HCT116 (cell line): ENCODE measurements at regions not wholly inside any gene's neighbourhood (a gene's known extent, or its start where the extent isn't known, plus 50 kb on each side); places are given as distances from the start of the nearest gene placed in this dataset.

Experiments
- ATAC-seq: fragments of 200-7000 bp; cut with Tn5 transposase; 2 replicates; pipeline ENCODE4 v1.9.1; 2020; ENCODE audit warnings: mild to moderate bottlenecking, moderate library complexity
- BruUV-seq: library from RNA; stranded (reverse); fragments of 400-500 nt; replicated peaks from 2 replicates; lab custom pipeline; 2021; lab: Mats Ljungman, UMichigan
- CTCF ChIA-PET: fragments of 300-600 bp; sonication (Branson Sonifier 250); formaldehyde crosslinking; loops from one replicate; lab custom pipeline; 2021; ENCODE audit warnings: antibody characterized with exemption; lab: Charles Lee
- POLR2A ChIA-PET: fragments of 300-600, 350-600 bp; sonication (Branson Sonifier 250); formaldehyde crosslinking; loops from one replicate; lab custom pipeline; 2021; ENCODE audit warnings: antibody characterized with exemption; lab: Charles Lee
- RAD21 ChIA-PET, 2 experiments: fragments of 300-600 bp; sonication (Branson Sonifier 250); formaldehyde crosslinking; loops; one replicate each; lab custom pipeline; 2023; ENCODE audit warnings: low total read pairs in 2 of 2; ENCODE audit not compliant: uncharacterized antibody in 2 of 2, unreplicated experiment in 2 of 2, low non-redundant PET in 1 of 2; lab: Charles Lee
- DNase-seq: peaks from one replicate; pipeline ENCODE4 v3.0.0-alpha.2; 2010; ENCODE audit warnings: low read depth, low spot score
- H2AFZ ChIP-seq: fragments of 200-600 bp; shearing (Covaris generic), sonication (generic); 2 replicates; pipeline ENCODE4 v1.6.1; 2017; ENCODE audit warnings: low read depth, mixed run types, mixed read lengths, antibody characterized with exemption, low read length; ENCODE audit not compliant: poor library complexity, severe bottlenecking
- H3K27ac ChIP-seq: 2 replicates; pipeline ENCODE4 v1.5.1; 2012; ENCODE audit warnings: low read depth, low read length
- H3K27me3 ChIP-seq: fragments of 200-600 bp; sonication (generic); 2 replicates; pipeline ENCODE4 v1.6.1; 2016; ENCODE audit warnings: mixed run types, low read length, mixed read lengths; ENCODE audit not compliant: insufficient read depth
- H3K36me3 ChIP-seq, 2 experiments: fragments of 200-500 bp in 1 of 2; fragments of 200-600 bp in 1 of 2; sonication (Bioruptor generic) in 1 of 2; sonication (generic) in 1 of 2; 2 replicates each; pipeline versions ENCODE4 v1.5.1 to v1.6.1; 2014 to 2016; ENCODE audit warnings: low read length in 2 of 2, inconsistent platforms in 1 of 2, mixed read lengths in 1 of 2, mixed run types in 1 of 2; ENCODE audit not compliant: insufficient read depth in 2 of 2, control insufficient read depth in 1 of 2
- H3K4me1 ChIP-seq, 2 experiments: fragments of 200-600 bp in 1 of 2; sonication (generic) in 1 of 2; 2 replicates each; pipeline versions ENCODE4 v1.5.1 to v1.6.1; 2012 to 2017; ENCODE audit warnings: low read length in 2 of 2, inconsistent platforms in 1 of 2, mild to moderate bottlenecking in 1 of 2, mixed read lengths in 1 of 2, mixed run types in 1 of 2, moderate library complexity in 1 of 2; ENCODE audit not compliant: insufficient read depth in 2 of 2, control insufficient read depth in 1 of 2
- H3K4me2 ChIP-seq: fragments of 200-600 bp; sonication (generic); 2 replicates; pipeline ENCODE4 v1.6.1; 2017; ENCODE audit warnings: mixed run types, low read length, mixed read lengths
- H3K4me3 ChIP-seq, 2 experiments: fragments of 200-600 bp in 1 of 2; sonication (generic) in 1 of 2; replicated peaks in 1 of 2; 2 replicates each; pipeline ENCODE4 v1.5.1; 2011 to 2016; ENCODE audit warnings: low read length in 2 of 2, control low read depth in 1 of 2, low read depth in 1 of 2, mild to moderate bottlenecking in 1 of 2, mixed read lengths in 1 of 2, mixed run types in 1 of 2
- H3K79me2 ChIP-seq: fragments of 200-600 bp; sonication (generic); 2 replicates; pipeline ENCODE4 v1.6.1; 2017; ENCODE audit warnings: mild to moderate bottlenecking, mixed run types, low read length, moderate library complexity, mixed read lengths; ENCODE audit not compliant: insufficient read depth
- H3K9ac ChIP-seq: fragments of 200-600 bp; sonication (generic); 2 replicates; pipeline ENCODE4 v1.6.1; 2016; ENCODE audit warnings: low read length, mixed read lengths
- H3K9me2 ChIP-seq: fragments of 200-600 bp; sonication (generic), shearing (Covaris generic); 2 replicates; pipeline ENCODE4 v1.6.1; 2017; ENCODE audit warnings: mixed run types, mild to moderate bottlenecking, moderate library complexity; ENCODE audit not compliant: insufficient read depth
- H3K9me3 ChIP-seq, 2 experiments: fragments of 200-500 bp in 1 of 2; fragments of 200-600 bp in 1 of 2; sonication (Bioruptor generic) in 1 of 2; sonication (generic) in 1 of 2; 2 replicates each; pipeline ENCODE4 v1.6.1; 2014 to 2017; ENCODE audit warnings: low read length in 2 of 2, mixed read lengths in 2 of 2, inconsistent platforms in 1 of 2, low read depth in 1 of 2, mild to moderate bottlenecking in 1 of 2, mixed run types in 1 of 2, moderate library complexity in 1 of 2; ENCODE audit not compliant: control insufficient read depth in 1 of 2, insufficient read depth in 1 of 2
- H4K20me1 ChIP-seq: fragments of 200-600 bp; sonication (generic), shearing (Covaris generic); 2 replicates; pipeline ENCODE4 v1.6.1; 2017; ENCODE audit warnings: mixed run types, mild to moderate bottlenecking, moderate library complexity; ENCODE audit not compliant: insufficient read depth
- CBX3 ChIP-seq: IDR thresholded peaks from 2 replicates; pipeline ENCODE4 v1.6.1; 2012; ENCODE audit warnings: low read depth
- CEBPB ChIP-seq: IDR thresholded peaks from 2 replicates; pipeline ENCODE4 v1.6.1; 2012; ENCODE audit warnings: low read depth
- EZH2phosphoT487 ChIP-seq: fragments of 200-600 bp; IDR thresholded peaks from 2 replicates; pipeline ENCODE4 v1.6.1; 2018; ENCODE audit warnings: antibody characterized with exemption, borderline replicate concordance
- JUND ChIP-seq: IDR thresholded peaks from 2 replicates; pipeline ENCODE4 v1.6.1; 2012
- POLR2A ChIP-seq: IDR thresholded peaks from 2 replicates; pipeline ENCODE4 v1.7.0; 2011; ENCODE audit warnings: borderline replicate concordance; ENCODE audit not compliant: insufficient read depth, insufficient read length; ENCODE audit errors: extremely low read depth
- POLR2AphosphoS5 ChIP-seq: IDR thresholded peaks from 2 replicates; pipeline ENCODE4 v1.6.1; 2011; ENCODE audit warnings: mild to moderate bottlenecking, low read depth, low read length, moderate library complexity
- SRF ChIP-seq: IDR thresholded peaks from 2 replicates; pipeline ENCODE4 v1.6.1; 2012; ENCODE audit warnings: low read depth
- TCF7L2 ChIP-seq: IDR thresholded peaks from 2 replicates; pipeline ENCODE4 v1.7.0; 2011; ENCODE audit warnings: borderline replicate concordance, inconsistent platforms; ENCODE audit not compliant: insufficient read depth, insufficient read length; ENCODE audit errors: extremely low read depth
- YY1 ChIP-seq: IDR thresholded peaks from 2 replicates; pipeline ENCODE4 v1.6.1; 2011; ENCODE audit warnings: low read length, low read depth, moderate library complexity, mild to moderate bottlenecking; ENCODE audit not compliant: insufficient replicate concordance; ENCODE audit errors: extremely low read depth
- ZFX ChIP-seq: fragments of 450-650 bp; IDR thresholded peaks from 2 replicates; pipeline ENCODE4 v1.6.1; 2017
- ZNF274 ChIP-seq: fragments of 200-500 bp; sonication (Bioruptor generic); IDR thresholded peaks from 2 replicates; pipeline ENCODE4 v1.6.1; 2014; ENCODE audit warnings: mild to moderate bottlenecking, low read depth, low read length, inconsistent platforms
- intact Hi-C: fragments of 100-400 bp; cut with micrococcal nuclease; formaldehyde crosslinking; loops from 2 replicates; pipeline ENCODE4 v1.10.0; 2022
- TF ChIP-seq, protein P1 (sequence below): IDR thresholded peaks from 2 replicates; pipeline ENCODE4 v1.6.1; 2011; ENCODE audit warnings: mild to moderate bottlenecking, low read length, moderate library complexity; ENCODE audit not compliant: insufficient replicate concordance; ENCODE audit errors: extremely low read depth
- TF ChIP-seq, protein P2 (sequence below), 3 experiments: fragments of 200-600 bp in 1 of 3; sonication (generic) in 1 of 3; IDR thresholded peaks in 2 of 3; conservative IDR thresholded peaks in 1 of 3; 2 replicates each; pipeline ENCODE4 v1.5.1; 2012 to 2017; ENCODE audit warnings: low read depth in 2 of 3, low read length in 2 of 3, antibody characterized with exemption in 1 of 3, borderline replicate concordance in 1 of 3, control low read depth in 1 of 3, mild to moderate bottlenecking in 1 of 3, mixed read lengths in 1 of 3, mixed run types in 1 of 3, moderate library complexity in 1 of 3; ENCODE audit not compliant: insufficient read depth in 1 of 3

DNA sequence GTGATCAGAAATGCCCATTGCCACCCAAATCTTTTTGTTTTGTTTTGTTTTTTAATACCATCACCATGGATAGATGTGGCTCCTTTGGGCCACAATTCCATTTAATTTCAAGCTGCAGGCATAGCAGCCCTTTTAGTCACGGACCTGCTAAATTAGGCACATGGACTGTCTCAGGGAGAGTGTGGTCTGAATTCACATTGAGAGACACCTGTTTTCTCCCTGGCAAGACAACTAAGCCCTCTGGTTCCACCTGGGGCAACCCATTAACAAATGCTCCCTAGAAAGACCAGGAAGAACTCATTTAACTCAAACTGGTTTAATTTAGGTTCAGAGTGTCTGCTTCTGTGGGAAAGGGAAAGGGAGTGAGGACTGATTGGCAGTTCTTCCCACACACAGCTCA, 88.2 kb upstream of the ANKRD1 start:
- H3K27me3 ChIP-seq: no peaks in the 10 kb centered on the region
- H3K9me2 ChIP-seq: no peaks in the 10 kb centered on the region
- RAD21 ChIA-PET: no interaction called here
- ATAC-seq (no peak), DNase-seq (no peak)
- no peak overlapping the region for H3K9ac ChIP-seq
- no peaks in the 10 kb centered on the region for H3K9me3 ChIP-seq
- H3K79me2 ChIP-seq: no peaks in the 10 kb centered on the region
- H3K4me2 ChIP-seq: no peak overlapping the region
- TF ChIP-seq JUND (no peak), YY1 (no peak), CBX3 (no peak), TCF7L2 (no peak), SRF (no peak), ZNF274 (no peak), EZH2phosphoT487 (no peak), POLR2A (no peak)
- intact Hi-C loops: loop anchor here (10.0 kb wide), 1 partner anchor 906 kb away; no protein-coding TSS in a partner anchor
- H2AFZ ChIP-seq: no peak overlapping the region
- no peak overlapping the region for H3K4me3 ChIP-seq
- no peak overlapping the region for H3K27ac ChIP-seq
- CTCF ChIA-PET: interaction anchor here (0.9 to 1.1 kb wide), 2 partner anchors 82 to 287 kb away, joined by 3 to 4 read pairs; no protein-coding TSS in a partner anchor
- H3K36me3 ChIP-seq: no peaks in the 10 kb centered on the region
- POLR2A ChIA-PET: interaction anchor here (1.1 kb wide), 1 partner anchor 241 kb away, joined by 3 read pairs; no protein-coding TSS in a partner anchor
- H4K20me1 ChIP-seq: no peaks in the 10 kb centered on the region
- BruUV-seq: no TSS peak
- no peaks in the 10 kb centered on the region for H3K4me1 ChIP-seq

DNA sequence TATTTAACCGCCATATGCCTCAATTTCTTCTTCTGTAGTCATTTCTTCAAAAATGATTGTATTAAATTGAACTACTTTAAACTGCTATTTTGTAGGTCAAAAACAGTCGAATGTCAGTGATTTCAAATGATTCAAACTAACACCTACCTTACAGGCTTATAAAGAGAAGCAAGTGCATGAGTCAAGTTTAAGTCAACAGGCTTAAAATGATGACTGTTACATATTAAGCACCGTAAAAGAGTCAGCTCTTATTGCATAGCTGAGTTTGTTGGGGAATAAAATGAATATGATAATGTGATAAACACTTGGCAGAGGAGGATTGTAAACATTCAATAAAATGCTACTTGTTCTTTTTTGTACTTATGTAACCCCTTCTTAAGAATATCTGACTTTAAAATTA, 90.1 kb upstream of the ANKRD1 start:
- Histone ChIP-seq H3K4me2 (no peak overlapping the region), H3K27ac (no peak overlapping the region), H3K4me3 (no peak overlapping the region), H3K9ac (no peak overlapping the region), H3K79me2 (no peaks in the 10 kb centered on the region), H2AFZ (no peak overlapping the region), H3K9me2 (no peaks in the 10 kb centered on the region), H3K36me3 (no peaks in the 10 kb centered on the region), H3K9me3 (no peaks in the 10 kb centered on the region), H4K20me1 (no peaks in the 10 kb centered on the region), H3K4me1 (no peaks in the 10 kb centered on the region), H3K27me3 (no peaks in the 10 kb centered on the region)
- DNase-seq (no peak), ATAC-seq (no peak)
- intact Hi-C loops: no loop called here
- ChIA-PET POLR2A (no interaction called here), CTCF (interaction anchor here (1.4 kb wide), 1 partner anchor 285 kb away, joined by 3 read pairs; no protein-coding TSS in a partner anchor), RAD21 (no interaction called here)
- BruUV-seq: no TSS peak
- TF ChIP-seq ZFX (no peak), POLR2AphosphoS5 (no peak), ZNF274 (no peak), CEBPB (no peak), YY1 (no peak), CBX3 (no peak), TCF7L2 (no peak)
- TF ChIP-seq, protein P1, sequence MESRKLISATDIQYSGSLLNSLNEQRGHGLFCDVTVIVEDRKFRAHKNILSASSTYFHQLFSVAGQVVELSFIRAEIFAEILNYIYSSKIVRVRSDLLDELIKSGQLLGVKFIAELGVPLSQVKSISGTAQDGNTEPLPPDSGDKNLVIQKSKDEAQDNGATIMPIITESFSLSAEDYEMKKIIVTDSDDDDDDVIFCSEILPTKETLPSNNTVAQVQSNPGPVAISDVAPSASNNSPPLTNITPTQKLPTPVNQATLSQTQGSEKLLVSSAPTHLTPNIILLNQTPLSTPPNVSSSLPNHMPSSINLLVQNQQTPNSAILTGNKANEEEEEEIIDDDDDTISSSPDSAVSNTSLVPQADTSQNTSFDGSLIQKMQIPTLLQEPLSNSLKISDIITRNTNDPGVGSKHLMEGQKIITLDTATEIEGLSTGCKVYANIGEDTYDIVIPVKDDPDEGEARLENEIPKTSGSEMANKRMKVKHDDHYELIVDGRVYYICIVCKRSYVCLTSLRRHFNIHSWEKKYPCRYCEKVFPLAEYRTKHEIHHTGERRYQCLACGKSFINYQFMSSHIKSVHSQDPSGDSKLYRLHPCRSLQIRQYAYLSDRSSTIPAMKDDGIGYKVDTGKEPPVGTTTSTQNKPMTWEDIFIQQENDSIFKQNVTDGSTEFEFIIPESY: no peak
- TF ChIP-seq, protein P2, sequence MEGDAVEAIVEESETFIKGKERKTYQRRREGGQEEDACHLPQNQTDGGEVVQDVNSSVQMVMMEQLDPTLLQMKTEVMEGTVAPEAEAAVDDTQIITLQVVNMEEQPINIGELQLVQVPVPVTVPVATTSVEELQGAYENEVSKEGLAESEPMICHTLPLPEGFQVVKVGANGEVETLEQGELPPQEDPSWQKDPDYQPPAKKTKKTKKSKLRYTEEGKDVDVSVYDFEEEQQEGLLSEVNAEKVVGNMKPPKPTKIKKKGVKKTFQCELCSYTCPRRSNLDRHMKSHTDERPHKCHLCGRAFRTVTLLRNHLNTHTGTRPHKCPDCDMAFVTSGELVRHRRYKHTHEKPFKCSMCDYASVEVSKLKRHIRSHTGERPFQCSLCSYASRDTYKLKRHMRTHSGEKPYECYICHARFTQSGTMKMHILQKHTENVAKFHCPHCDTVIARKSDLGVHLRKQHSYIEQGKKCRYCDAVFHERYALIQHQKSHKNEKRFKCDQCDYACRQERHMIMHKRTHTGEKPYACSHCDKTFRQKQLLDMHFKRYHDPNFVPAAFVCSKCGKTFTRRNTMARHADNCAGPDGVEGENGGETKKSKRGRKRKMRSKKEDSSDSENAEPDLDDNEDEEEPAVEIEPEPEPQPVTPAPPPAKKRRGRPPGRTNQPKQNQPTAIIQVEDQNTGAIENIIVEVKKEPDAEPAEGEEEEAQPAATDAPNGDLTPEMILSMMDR (IDR thresholded peaks at IDR 0.05 in 2 of 3, conservative IDR thresholded peaks at IDR 0.05 in 1 of 3; ENCODE audit: borderline replicate concordance in 1 of 3, insufficient read depth in 1 of 3, low read depth in 2 of 3, low read length in 2 of 3): no peak
